ENCODE measurements at regions not wholly inside any gene's neighbourhood (a gene's known extent, or its start where the extent isn't known, plus 50 kb on each side); places are given as distances from the start of the nearest gene placed in this dataset.

- ChIA-PET POLR2A (no interaction called here), CTCF (ENCODE audit: low intra/inter-chr PET ratio, low total read pairs) (no interaction called here)
- H4K20me1 ChIP-seq (ENCODE audit: insufficient read depth, low read length), result no peaks in the 10 kb centered on the region
- H3K4me3 ChIP-seq (replicated peaks in 1 of 3; ENCODE audit: insufficient read depth in 1 of 3, low read depth in 2 of 3, low read length in 3 of 3), result no peak overlapping the region
- H3K27me3 ChIP-seq (ENCODE audit: control insufficient read depth in 1 of 2, insufficient read depth in 2 of 2, low read length in 2 of 2), result no peaks in the 10 kb centered on the region
- H3K9ac ChIP-seq (ENCODE audit: insufficient read depth, low read depth, low read length), result no peak overlapping the region
- H3K4me1 ChIP-seq (ENCODE audit: insufficient read depth, low read length), result no peaks in the 10 kb centered on the region
- intact Hi-C loops (cut with micrococcal nuclease; ENCODE audit: unreplicated experiment), result no loop called here
- ATAC-seq (no peak), DNase-seq (ENCODE audit: low spot score) (no peak), FAIRE-seq (no peak)
- no peak overlapping the region for H2AFZ ChIP-seq (ENCODE audit: low read length)
- no peaks in the 10 kb centered on the region for H3K79me2 ChIP-seq (ENCODE audit: insufficient read depth, low read length)
- in situ Hi-C loops (cut with HindIII; ENCODE audit: extremely low pct_ligation_motif_present, low pct_unique_long_range_greater_than_20kb), result no loop called here
- no peak overlapping the region for H3K4me2 ChIP-seq (ENCODE audit: low read depth, low read length)
- no TSS peak for BruUV-seq (replicated peaks)
- H3K27ac ChIP-seq (ENCODE audit: extremely low read length, insufficient read depth, low read length), result no peak overlapping the region
- no peaks in the 10 kb centered on the region for H3K36me3 ChIP-seq (replicated peaks in 1 of 2; ENCODE audit: control insufficient read depth in 1 of 2, insufficient read depth in 2 of 2, low read length in 2 of 2)
- no peaks in the 10 kb centered on the region for H3K9me3 ChIP-seq (ENCODE audit: low read length)
- TF ChIP-seq BCL6 (CRISPR knock-in tag; IDR thresholded peaks at IDR 0.05), result no peak
- no peak for TF ChIP-seq MEF2D (CRISPR knock-in tag; IDR thresholded peaks at IDR 0.05)
- TF ChIP-seq ZNF468 (CRISPR knock-in tag; IDR thresholded peaks at IDR 0.05), result no peak
- TF ChIP-seq PAXIP1 (CRISPR knock-in tag; conservative IDR thresholded peaks at IDR 0.05), result no peak
- TF ChIP-seq KDM6A (CRISPR knock-in tag; IDR thresholded peaks at IDR 0.05; ENCODE audit: low read depth), result no peak
- no peak for TF ChIP-seq ZNF691 (CRISPR knock-in tag; IDR thresholded peaks at IDR 0.05; ENCODE audit: borderline replicate concordance, low read depth)
- TF ChIP-seq, protein P1, sequence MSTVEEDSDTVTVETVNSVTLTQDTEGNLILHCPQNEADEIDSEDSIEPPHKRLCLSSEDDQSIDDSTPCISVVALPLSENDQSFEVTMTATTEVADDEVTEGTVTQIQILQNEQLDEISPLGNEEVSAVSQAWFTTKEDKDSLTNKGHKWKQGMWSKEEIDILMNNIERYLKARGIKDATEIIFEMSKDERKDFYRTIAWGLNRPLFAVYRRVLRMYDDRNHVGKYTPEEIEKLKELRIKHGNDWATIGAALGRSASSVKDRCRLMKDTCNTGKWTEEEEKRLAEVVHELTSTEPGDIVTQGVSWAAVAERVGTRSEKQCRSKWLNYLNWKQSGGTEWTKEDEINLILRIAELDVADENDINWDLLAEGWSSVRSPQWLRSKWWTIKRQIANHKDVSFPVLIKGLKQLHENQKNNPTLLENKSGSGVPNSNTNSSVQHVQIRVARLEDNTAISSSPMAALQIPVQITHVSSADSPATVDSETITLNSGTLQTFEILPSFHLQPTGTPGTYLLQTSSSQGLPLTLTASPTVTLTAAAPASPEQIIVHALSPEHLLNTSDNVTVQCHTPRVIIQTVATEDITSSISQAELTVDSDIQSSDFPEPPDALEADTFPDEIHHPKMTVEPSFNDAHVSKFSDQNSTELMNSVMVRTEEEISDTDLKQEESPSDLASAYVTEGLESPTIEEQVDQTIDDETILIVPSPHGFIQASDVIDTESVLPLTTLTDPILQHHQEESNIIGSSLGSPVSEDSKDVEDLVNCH (CRISPR knock-in tag; IDR thresholded peaks at IDR 0.05), result no peak
- no peak for TF ChIP-seq ZNF121 (CRISPR knock-in tag; IDR thresholded peaks at IDR 0.05)
- no peak for TF ChIP-seq ZNF20 (CRISPR knock-in tag; IDR thresholded peaks at IDR 0.05)
- no peak for TF ChIP-seq NFIC (IDR thresholded peaks at IDR 0.05; ENCODE audit: low read length)
- TF ChIP-seq SMAD9 (CRISPR knock-in tag; IDR thresholded peaks at IDR 0.05), result no peak
- no peak for TF ChIP-seq CERS6 (CRISPR knock-in tag; IDR thresholded peaks at IDR 0.05)
- TF ChIP-seq RERE (CRISPR knock-in tag; IDR thresholded peaks at IDR 0.05; ENCODE audit: low read depth), result no peak
Observed at GRCh38 chr6:99709062-99709461, 102.4 kb downstream of the PRDM13 start.
